ENCODE measurements at regions not wholly inside any gene's neighbourhood (a gene's known extent, or its start where the extent isn't known, plus 50 kb on each side); places are given as distances from the start of the nearest gene placed in this dataset.

DNA sequence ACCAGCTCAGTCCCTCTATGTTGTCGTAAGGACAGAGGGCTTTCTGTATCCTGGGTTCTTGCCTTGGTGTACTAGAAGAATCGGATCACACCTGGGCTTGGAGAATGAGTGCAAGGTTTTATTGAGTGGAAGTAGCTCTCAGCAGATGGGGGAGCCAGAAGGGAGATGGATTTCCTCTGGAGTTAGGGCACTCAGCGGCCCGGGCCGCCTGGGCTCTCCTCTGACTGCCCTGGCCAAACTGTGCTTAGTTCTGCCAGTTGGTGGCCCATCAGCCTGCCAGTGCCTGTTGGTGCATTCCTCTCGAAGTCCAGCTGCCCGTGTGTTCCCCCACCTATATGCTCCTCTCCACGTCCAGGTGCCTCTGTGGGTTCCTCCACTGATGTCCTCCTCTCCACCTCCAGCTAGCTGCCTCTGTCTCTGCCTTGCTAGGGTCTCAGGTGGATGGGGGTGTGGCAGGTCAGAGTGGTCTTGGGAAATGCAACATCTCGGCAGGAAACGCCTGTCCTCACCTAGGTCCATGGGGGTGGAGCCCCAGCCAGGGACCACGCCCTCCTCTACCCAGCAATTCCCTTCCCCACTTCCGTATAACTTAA, 148.6 kb downstream of the PPP1R3A start:
- TF ChIP-seq, protein P1, sequence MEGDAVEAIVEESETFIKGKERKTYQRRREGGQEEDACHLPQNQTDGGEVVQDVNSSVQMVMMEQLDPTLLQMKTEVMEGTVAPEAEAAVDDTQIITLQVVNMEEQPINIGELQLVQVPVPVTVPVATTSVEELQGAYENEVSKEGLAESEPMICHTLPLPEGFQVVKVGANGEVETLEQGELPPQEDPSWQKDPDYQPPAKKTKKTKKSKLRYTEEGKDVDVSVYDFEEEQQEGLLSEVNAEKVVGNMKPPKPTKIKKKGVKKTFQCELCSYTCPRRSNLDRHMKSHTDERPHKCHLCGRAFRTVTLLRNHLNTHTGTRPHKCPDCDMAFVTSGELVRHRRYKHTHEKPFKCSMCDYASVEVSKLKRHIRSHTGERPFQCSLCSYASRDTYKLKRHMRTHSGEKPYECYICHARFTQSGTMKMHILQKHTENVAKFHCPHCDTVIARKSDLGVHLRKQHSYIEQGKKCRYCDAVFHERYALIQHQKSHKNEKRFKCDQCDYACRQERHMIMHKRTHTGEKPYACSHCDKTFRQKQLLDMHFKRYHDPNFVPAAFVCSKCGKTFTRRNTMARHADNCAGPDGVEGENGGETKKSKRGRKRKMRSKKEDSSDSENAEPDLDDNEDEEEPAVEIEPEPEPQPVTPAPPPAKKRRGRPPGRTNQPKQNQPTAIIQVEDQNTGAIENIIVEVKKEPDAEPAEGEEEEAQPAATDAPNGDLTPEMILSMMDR (IDR thresholded peaks at IDR 0.05) = no peak
- no peak for TF ChIP-seq EP300 (IDR thresholded peaks at IDR 0.05)
